WTC11 (cell line): ENCODE measurements at regions not wholly inside any gene's neighbourhood (a gene's known extent, or its start where the extent isn't known, plus 50 kb on each side); places are given as distances from the start of the nearest gene placed in this dataset.

ENCODE experiments used
- AR ChIP-seq: fragments of 250-450 bp; sonication (Bioruptor Pico); IDR thresholded peaks from 2 replicates; pipeline ENCODE4 v1.9.0; 2021; ENCODE audit warnings: mild to moderate bottlenecking
- ATF2 ChIP-seq: sonication (generic); formaldehyde crosslinking; IDR thresholded peaks from 2 replicates; pipeline ENCODE4 v1.8.1; 2022; ENCODE audit warnings: low read depth, missing genetic modification reagents, borderline replicate concordance
- ATF6 ChIP-seq: sonication (generic); formaldehyde crosslinking; IDR thresholded peaks from 2 replicates; pipeline ENCODE4 v1.8.1; 2023; ENCODE audit warnings: mild to moderate bottlenecking, missing genetic modification reagents
- ELF4 ChIP-seq: sonication (generic); formaldehyde crosslinking; IDR thresholded peaks from 2 replicates; pipeline ENCODE4 v1.8.1; 2022; ENCODE audit warnings: low read depth, mild to moderate bottlenecking, moderate library complexity, missing genetic modification reagents
- FOXP1 ChIP-seq: sonication (generic); formaldehyde crosslinking; IDR thresholded peaks from 2 replicates; pipeline ENCODE4 v1.8.0; 2022; ENCODE audit warnings: missing genetic modification reagents, mild to moderate bottlenecking, moderate library complexity, borderline replicate concordance
- GTF2I ChIP-seq: fragments of 250-450 bp; sonication (Bioruptor Pico); conservative IDR thresholded peaks from 2 replicates; pipeline ENCODE4 v1.4.0; 2021; ENCODE audit warnings: mild to moderate bottlenecking
- MAX ChIP-seq: sonication (generic); formaldehyde crosslinking; IDR thresholded peaks from 2 replicates; pipeline ENCODE4 v1.8.0; 2022; ENCODE audit warnings: mild to moderate bottlenecking, missing genetic modification reagents
- MLX ChIP-seq: sonication (generic); formaldehyde crosslinking; IDR thresholded peaks from 2 replicates; pipeline ENCODE4 v1.8.1; 2023; ENCODE audit warnings: mild to moderate bottlenecking, missing genetic modification reagents, moderate library complexity
- MXD4 ChIP-seq: fragments of 250-450 bp; sonication (Bioruptor Pico); IDR thresholded peaks from 2 replicates; pipeline ENCODE4 v1.8.0; 2021; ENCODE audit warnings: mild to moderate bottlenecking, moderate library complexity, borderline replicate concordance
- OVOL2 ChIP-seq: fragments of 250-450 bp; sonication (Bioruptor Pico); IDR thresholded peaks from 2 replicates; pipeline ENCODE4 v1.9.0; 2021; ENCODE audit warnings: mild to moderate bottlenecking, borderline replicate concordance
- PRRX2 ChIP-seq: fragments of 250-450 bp; sonication (Bioruptor Pico); IDR thresholded peaks from 2 replicates; pipeline ENCODE4 v1.8.0; 2021; ENCODE audit warnings: mild to moderate bottlenecking
- SOX15 ChIP-seq: fragments of 250-450 bp; sonication (Bioruptor Pico); IDR thresholded peaks from 2 replicates; pipeline ENCODE4 v1.9.0; 2021; ENCODE audit warnings: mild to moderate bottlenecking
- SP1 ChIP-seq: sonication (generic); formaldehyde crosslinking; conservative IDR thresholded peaks from 2 replicates; pipeline ENCODE4 v1.8.1; 2022; ENCODE audit warnings: missing genetic modification reagents
- ZNF121 ChIP-seq: sonication (generic); formaldehyde crosslinking; IDR thresholded peaks from 2 replicates; pipeline ENCODE4 v1.8.0; 2023; ENCODE audit warnings: missing genetic modification reagents
- ZNF138 ChIP-seq: sonication (generic); formaldehyde crosslinking; conservative IDR thresholded peaks from 2 replicates; pipeline ENCODE4 v1.8.1; 2022; ENCODE audit warnings: mild to moderate bottlenecking, moderate library complexity, missing genetic modification reagents
- ZNF219 ChIP-seq: sonication (generic); formaldehyde crosslinking; IDR thresholded peaks from 2 replicates; pipeline ENCODE4 v1.8.0; 2023; ENCODE audit warnings: missing genetic modification reagents, mild to moderate bottlenecking, borderline replicate concordance
- ZNF263 ChIP-seq: sonication (generic); formaldehyde crosslinking; IDR thresholded peaks from 2 replicates; pipeline ENCODE4 v1.8.1; 2022; ENCODE audit warnings: low read depth, mild to moderate bottlenecking, moderate library complexity, missing genetic modification reagents
- ZNF423 ChIP-seq: fragments of 250-450 bp; sonication (Bioruptor Pico); IDR thresholded peaks from 2 replicates; pipeline ENCODE4 v2.1.2; 2022; ENCODE audit warnings: mild to moderate bottlenecking, moderate library complexity
- ZNF425 ChIP-seq: fragments of 250-450 bp; sonication (Bioruptor Pico); conservative IDR thresholded peaks from 2 replicates; pipeline ENCODE4 v1.9.0; 2021; ENCODE audit warnings: mild to moderate bottlenecking
- ZNF532 ChIP-seq: fragments of 250-450 bp; sonication (Bioruptor Pico); IDR thresholded peaks from 2 replicates; pipeline ENCODE4 v1.9.0; 2021; ENCODE audit warnings: mild to moderate bottlenecking, borderline replicate concordance

- TF ChIP-seq ZNF532, result no peak
- peak; percentile 85 for TF ChIP-seq ZNF423
- TF ChIP-seq ATF2 (CRISPR knock-in tag), result no peak
- TF ChIP-seq PRRX2 (CRISPR knock-in tag), result no peak
- peak; percentile 72 for TF ChIP-seq MAX (CRISPR knock-in tag)
- TF ChIP-seq ZNF263 (CRISPR knock-in tag), result no peak
- TF ChIP-seq ATF6 (CRISPR knock-in tag), result no peak
- TF ChIP-seq OVOL2 (CRISPR knock-in tag), result no peak
- no peak for TF ChIP-seq SOX15 (CRISPR knock-in tag)
- peak; percentile 48 for TF ChIP-seq SP1 (CRISPR knock-in tag)
- 0 out of 2 replicates have a peak, but pooled peaks have one; percentile 30 for TF ChIP-seq ZNF219
- TF ChIP-seq MXD4 (CRISPR knock-in tag), result no peak
- TF ChIP-seq ZNF138, result peak; percentile 31; the same call in 1 of the 2 replicates
- no peak for TF ChIP-seq MLX (CRISPR knock-in tag)
- no peak for TF ChIP-seq AR (CRISPR knock-in tag)
- no peak for TF ChIP-seq ZNF425 (CRISPR knock-in tag)
- TF ChIP-seq FOXP1, result peak; percentile 74
- TF ChIP-seq GTF2I (CRISPR knock-in tag), result no peak
- no peak for TF ChIP-seq ELF4 (CRISPR knock-in tag)
- no peak for TF ChIP-seq ZNF121
Observed at GRCh38 chr11:123301696-123302400, 106.8 kb upstream of the CLMP start (continued).
